ENCODE measurements at regions not wholly inside any gene's neighbourhood (a gene's known extent, or its start where the extent isn't known, plus 50 kb on each side); places are given as distances from the start of the nearest gene placed in this dataset.

- TF ChIP-seq CHD7 (IDR thresholded peaks at IDR 0.05; ENCODE audit: insufficient replicate concordance, low read length) (no peak), CREB1 (IDR thresholded peaks at IDR 0.05) (no peak), GABPA (IDR thresholded peaks at IDR 0.05; ENCODE audit: borderline replicate concordance, insufficient read depth, low read length) (no peak), SIN3A (conservative IDR thresholded peaks at IDR 0.05 in 1 of 2, IDR thresholded peaks at IDR 0.05 in 1 of 2; ENCODE audit: low read depth in 1 of 2, low read length in 2 of 2) (no peak), KDM5A (IDR thresholded peaks at IDR 0.05; ENCODE audit: low read length) (no peak), TBP (IDR thresholded peaks at IDR 0.05; ENCODE audit: low read depth, low read length) (no peak)
Measured at GRCh38 chr2:173692068-173692467, 273.1 kb downstream of the SP3 start (continued).
